Thoracic aorta (tissue), 2 donors: ENCODE measurements at regions not wholly inside any gene's neighbourhood (a gene's known extent, or its start where the extent isn't known, plus 50 kb on each side); places are given as distances from the start of the nearest gene placed in this dataset.

Experiments used
- ATAC-seq: fragments of 150-250 bp; one replicate; pipeline ENCODE4 v1.8.0; 2017; ENCODE audit warnings: low read depth; ENCODE audit not compliant: insufficient number of reproducible peaks, low FRiP score
- DNase-seq: peaks from one replicate; pipeline ENCODE4 v3.0.0-alpha.2; 2020; ENCODE audit warnings: low spot score
- H3K27ac ChIP-seq, 2 donors: fragments of 200-600 bp; sonication (generic); 1 replicate in 1 of 2; 2 replicates in 1 of 2; pipeline ENCODE4 v1.5.1; 2016; ENCODE audit warnings: mild to moderate bottlenecking in 2 of 2, moderate library complexity in 2 of 2
- H3K27me3 ChIP-seq: fragments of 200-600 bp; sonication (generic); replicated peaks from 2 replicates; pipeline ENCODE4 v1.6.0; 2016; ENCODE audit warnings: mild to moderate bottlenecking; ENCODE audit not compliant: insufficient read depth
- H3K36me3 ChIP-seq: fragments of 200-600 bp; sonication (generic); one replicate; pipeline ENCODE4 v1.5.1; 2016
- H3K4me1 ChIP-seq, 2 donors: fragments of 200-600 bp; sonication (generic); 1 replicate in 1 of 2; 2 replicates in 1 of 2; pipeline versions ENCODE4 v1.5.1 to v1.6.0; 2016; ENCODE audit warnings: low read depth in 2 of 2, mild to moderate bottlenecking in 1 of 2; ENCODE audit not compliant: control insufficient read depth in 1 of 2
- H3K4me3 ChIP-seq: fragments of 200-600 bp; sonication (generic); 2 replicates; pipeline ENCODE4 v1.5.1; 2016; ENCODE audit warnings: mild to moderate bottlenecking
- H3K9me3 ChIP-seq: fragments of 200-600 bp; sonication (generic); 2 replicates; pipeline ENCODE4 v1.5.1; 2016
- TF ChIP-seq, protein P1 (sequence below): fragments of 200-600 bp; sonication (generic); IDR thresholded peaks from one replicate; pipeline ENCODE4 v1.5.1; 2019; ENCODE audit warnings: antibody characterized with exemption

DNA sequence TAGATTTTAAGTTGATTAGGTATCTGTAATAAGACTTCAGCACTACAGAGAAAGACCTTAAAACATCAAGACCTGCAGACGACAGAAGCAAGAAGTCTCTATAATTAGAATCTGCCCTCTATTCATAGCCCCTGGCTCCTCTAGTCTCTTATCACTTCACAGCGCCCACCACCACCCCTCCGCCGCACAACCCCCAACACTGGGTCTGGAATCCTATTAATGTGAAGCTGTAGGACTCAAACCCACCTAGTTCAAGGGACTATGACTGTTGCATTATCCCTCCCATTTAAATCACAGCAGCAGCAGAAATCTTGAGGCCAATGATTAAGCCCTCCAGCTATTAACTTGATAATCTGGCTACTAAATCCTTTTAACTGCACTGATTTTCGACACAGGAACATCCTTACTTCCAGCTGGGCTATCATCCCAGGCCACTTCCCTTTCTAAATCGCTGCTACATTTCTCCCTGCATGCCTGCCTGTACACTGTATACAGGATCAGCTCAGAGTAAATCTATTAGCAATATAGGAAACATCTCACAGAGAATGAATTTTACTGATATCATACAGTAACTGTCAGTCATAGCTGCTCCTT lies 159.5 kb upstream of the GRAMD2B start:
- Histone ChIP-seq H3K4me3 (no peak overlapping the region), H3K4me1 (peaks cover 0 to 7% of the 10 kb centered on the region in 2 donors), H3K27ac (no peak overlapping the region), H3K36me3 (no peaks in the 10 kb centered on the region), H3K9me3 (no peaks in the 10 kb centered on the region), H3K27me3 (no peaks in the 10 kb centered on the region)
- TF ChIP-seq, protein P1, sequence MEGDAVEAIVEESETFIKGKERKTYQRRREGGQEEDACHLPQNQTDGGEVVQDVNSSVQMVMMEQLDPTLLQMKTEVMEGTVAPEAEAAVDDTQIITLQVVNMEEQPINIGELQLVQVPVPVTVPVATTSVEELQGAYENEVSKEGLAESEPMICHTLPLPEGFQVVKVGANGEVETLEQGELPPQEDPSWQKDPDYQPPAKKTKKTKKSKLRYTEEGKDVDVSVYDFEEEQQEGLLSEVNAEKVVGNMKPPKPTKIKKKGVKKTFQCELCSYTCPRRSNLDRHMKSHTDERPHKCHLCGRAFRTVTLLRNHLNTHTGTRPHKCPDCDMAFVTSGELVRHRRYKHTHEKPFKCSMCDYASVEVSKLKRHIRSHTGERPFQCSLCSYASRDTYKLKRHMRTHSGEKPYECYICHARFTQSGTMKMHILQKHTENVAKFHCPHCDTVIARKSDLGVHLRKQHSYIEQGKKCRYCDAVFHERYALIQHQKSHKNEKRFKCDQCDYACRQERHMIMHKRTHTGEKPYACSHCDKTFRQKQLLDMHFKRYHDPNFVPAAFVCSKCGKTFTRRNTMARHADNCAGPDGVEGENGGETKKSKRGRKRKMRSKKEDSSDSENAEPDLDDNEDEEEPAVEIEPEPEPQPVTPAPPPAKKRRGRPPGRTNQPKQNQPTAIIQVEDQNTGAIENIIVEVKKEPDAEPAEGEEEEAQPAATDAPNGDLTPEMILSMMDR: no peak
- no peak for ATAC-seq
- DNase-seq: no peak

DNA sequence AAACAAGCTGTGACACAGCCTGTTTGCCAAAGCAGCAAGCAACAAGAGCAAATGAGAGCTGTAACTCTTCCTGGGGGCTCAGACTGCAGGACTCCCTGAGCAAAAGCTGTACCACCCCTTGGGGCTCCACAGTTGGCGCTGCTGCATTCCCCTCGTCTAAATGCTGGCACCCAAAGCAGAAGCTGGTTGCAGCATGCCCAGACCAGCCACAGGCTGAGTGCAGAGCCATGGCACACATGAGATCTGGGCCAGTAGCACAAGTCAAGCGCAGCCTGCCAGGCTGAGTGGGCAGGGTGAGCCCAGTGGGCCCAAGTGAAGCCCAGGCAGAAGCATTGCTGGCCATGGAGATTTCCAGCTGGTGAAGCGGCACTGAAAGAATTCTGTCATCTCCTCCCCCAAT lies 157.3 kb upstream of the GRAMD2B start:
- Histone ChIP-seq H3K9me3 (no peaks in the 10 kb centered on the region), H3K4me1 (peaks cover 0 to 7% of the 10 kb centered on the region in 2 donors), H3K36me3 (no peaks in the 10 kb centered on the region), H3K4me3 (no peak overlapping the region), H3K27me3 (no peaks in the 10 kb centered on the region), H3K27ac (no peak overlapping the region)
- ATAC-seq (no peak), DNase-seq (no peak)
- TF ChIP-seq, protein P1: no peak

DNA sequence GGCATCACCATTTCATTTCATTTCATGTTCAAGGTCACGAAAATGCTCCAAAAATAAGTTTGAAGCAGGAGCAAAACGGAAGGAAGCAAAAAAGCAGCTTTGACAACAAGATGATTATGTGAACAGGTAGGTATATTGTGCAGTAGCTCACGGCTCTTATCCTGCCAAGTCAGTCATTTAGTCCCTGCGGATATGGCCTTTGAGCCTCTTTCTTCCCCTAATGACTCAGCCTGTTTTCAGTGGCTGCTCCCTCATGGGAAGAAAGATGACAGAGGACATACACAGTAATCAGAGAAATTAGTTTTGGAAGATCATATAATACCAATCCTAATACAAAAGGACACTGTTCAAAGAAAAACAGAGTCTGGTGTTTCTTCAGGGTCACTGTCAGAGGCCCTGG lies 155.8 kb upstream of the GRAMD2B start:
- H3K4me1 ChIP-seq: peaks cover 0 to 7% of the 10 kb centered on the region in 2 donors
- DNase-seq: no peak
- no peak overlapping the region for H3K4me3 ChIP-seq
- no peaks in the 10 kb centered on the region for H3K9me3 ChIP-seq
- H3K36me3 ChIP-seq: no peaks in the 10 kb centered on the region
- no peak for ATAC-seq
- H3K27ac ChIP-seq: no peak overlapping the region
- TF ChIP-seq, protein P1: no peak
- H3K27me3 ChIP-seq: no peaks in the 10 kb centered on the region

DNA sequence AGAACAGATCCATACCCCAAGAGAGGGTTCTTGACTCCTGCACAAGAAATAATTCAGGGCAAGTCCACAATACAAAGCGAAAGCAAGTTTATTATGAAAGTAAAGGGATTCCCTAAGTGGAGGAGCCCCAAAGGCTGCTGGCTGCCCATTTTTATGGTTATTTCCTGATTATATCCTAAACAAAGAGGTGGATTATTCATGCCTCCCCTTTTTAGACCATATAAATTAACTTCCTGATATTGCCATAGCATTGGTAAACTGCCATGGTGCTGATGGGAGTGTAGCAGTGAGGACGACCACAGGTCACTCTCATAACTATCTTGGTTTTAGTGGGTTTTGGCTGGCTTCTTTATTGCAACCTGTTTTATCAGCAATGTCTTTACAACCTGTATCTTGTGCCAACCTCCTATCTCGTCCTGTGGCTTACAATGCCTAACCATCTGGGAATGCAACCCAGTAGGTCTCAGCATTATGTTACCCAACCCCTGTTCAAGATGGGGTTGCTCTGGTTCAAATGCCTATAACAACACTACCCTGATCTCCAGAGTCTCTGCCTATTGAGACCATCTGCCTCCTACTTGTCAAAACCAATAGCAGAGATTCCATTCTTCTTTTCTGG lies 154.4 kb upstream of the GRAMD2B start:
- TF ChIP-seq, protein P1: no peak
- no peak for DNase-seq
- Histone ChIP-seq H3K9me3 (no peaks in the 10 kb centered on the region), H3K27me3 (no peaks in the 10 kb centered on the region), H3K4me1 (no peaks in the 10 kb centered on the region), H3K4me3 (no peak overlapping the region), H3K27ac (no peak overlapping the region), H3K36me3 (no peaks in the 10 kb centered on the region)
- ATAC-seq: no peak

DNA sequence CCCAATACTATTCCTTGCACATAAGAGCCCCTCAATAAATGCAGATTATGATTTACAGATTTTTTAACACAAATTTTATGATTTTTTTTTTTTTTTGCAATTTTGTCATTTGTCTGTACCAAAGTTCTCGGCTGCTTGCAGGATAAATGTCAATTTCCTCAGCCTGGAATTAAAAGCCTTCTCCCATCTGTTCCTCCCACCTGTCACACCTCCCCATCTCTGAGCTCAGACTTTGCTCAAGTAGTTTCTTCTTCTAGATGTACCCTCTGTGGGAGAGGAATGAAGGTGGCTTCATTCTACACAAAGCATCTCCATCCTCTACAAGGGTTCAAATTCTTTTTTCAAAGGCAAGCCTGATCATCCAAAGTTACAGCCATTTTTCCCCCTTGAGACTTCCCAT lies 153.7 kb upstream of the GRAMD2B start:
- no peaks in the 10 kb centered on the region for H3K27me3 ChIP-seq
- TF ChIP-seq, protein P1: no peak
- DNase-seq (no peak), ATAC-seq (no peak)
- H3K36me3 ChIP-seq: no peaks in the 10 kb centered on the region
- H3K4me3 ChIP-seq: no peak overlapping the region
- H3K4me1 ChIP-seq: no peaks in the 10 kb centered on the region
- H3K9me3 ChIP-seq: no peaks in the 10 kb centered on the region
- H3K27ac ChIP-seq: no peak overlapping the region
